NT2/D1 (cell line): ENCODE measurements at regions not wholly inside any gene's neighbourhood (a gene's known extent, or its start where the extent isn't known, plus 50 kb on each side); places are given as distances from the start of the nearest gene placed in this dataset.

Experiments used
- SUZ12 ChIP-seq: IDR thresholded peaks from 2 replicates; pipeline ENCODE4 v1.6.1; 2011; ENCODE audit not compliant: insufficient read length, insufficient read depth; ENCODE audit errors: extremely low read depth
- YY1 ChIP-seq: IDR thresholded peaks from 2 replicates; pipeline ENCODE4 v1.6.1; 2011; ENCODE audit not compliant: insufficient read length, insufficient read depth
- ZNF274 ChIP-seq: IDR thresholded peaks from 2 replicates; pipeline ENCODE4 v1.6.1; 2011; ENCODE audit warnings: mild to moderate bottlenecking, low read depth, low read length

DNA sequence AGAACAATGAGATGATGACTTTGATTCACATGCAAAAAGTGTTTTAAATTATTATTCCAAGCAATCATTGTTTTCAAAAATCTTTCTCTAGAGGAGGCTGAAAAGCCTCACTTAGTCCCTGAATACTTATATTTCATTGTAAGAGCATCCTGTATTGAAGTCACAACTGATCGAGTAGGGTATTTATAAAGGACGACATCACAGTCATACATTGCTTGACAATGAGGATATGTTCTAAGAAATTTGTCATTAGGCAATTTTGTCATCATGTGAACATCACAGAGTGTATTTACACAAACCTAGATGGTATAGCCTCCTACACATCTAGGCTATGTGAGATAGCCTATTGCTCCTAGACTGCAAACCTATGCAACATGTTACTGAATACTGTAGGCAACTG lies 510.4 kb upstream of the RGMB start:
- TF ChIP-seq YY1 (no peak), SUZ12 (no peak), ZNF274 (no peak)
